GM08714 (cell line): ENCODE measurements at regions not wholly inside any gene's neighbourhood (a gene's known extent, or its start where the extent isn't known, plus 50 kb on each side); places are given as distances from the start of the nearest gene placed in this dataset.

Experiments
- H3K4me3 ChIP-seq: fragments of 200-500 bp; sonication (Bioruptor generic); 2 replicates; pipeline ENCODE4 v1.5.1; 2014; ENCODE audit warnings: mild to moderate bottlenecking, low read length, inconsistent platforms
- ZNF274 ChIP-seq: IDR thresholded peaks from 2 replicates; pipeline ENCODE4 v1.6.1; 2012; ENCODE audit warnings: mild to moderate bottlenecking, low read depth, low read length

- no peak for TF ChIP-seq ZNF274
- H3K4me3 ChIP-seq = no peak overlapping the region
Measured at GRCh38 chr10:128812000-128812399, 655.0 kb upstream of the MGMT start.

- no peak for TF ChIP-seq ZNF274
- H3K4me3 ChIP-seq = no peak overlapping the region
Measured at GRCh38 chr10:128813574-128813973, 653.5 kb upstream of the MGMT start.

- no peak for TF ChIP-seq ZNF274
- no peak overlapping the region for H3K4me3 ChIP-seq
Measured at GRCh38 chr10:128814024-128814423, 653.0 kb upstream of the MGMT start.

- TF ChIP-seq ZNF274 = no peak
Measured at GRCh38 chr10:128814782-128815181, 652.3 kb upstream of the MGMT start.

DNA sequence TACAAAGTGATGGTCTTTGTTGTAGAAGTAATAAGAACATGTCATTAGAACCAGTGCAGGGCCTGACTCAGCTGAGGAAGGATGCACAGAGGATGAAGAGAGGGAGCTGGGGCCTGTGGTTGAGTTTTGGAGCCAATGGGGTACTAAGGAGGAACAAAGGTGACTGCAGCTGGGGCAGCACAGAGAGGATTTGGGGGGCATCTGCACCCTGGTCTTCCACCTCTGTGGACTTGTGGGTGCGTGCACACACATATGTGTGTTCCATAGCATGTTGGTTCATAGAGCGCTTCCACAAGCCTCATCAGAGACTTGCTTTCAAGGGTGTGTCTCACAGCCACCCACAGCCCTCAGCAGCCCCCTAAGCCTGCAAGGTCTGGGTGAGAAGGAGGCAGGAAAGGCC lies 650.3 kb upstream of the MGMT start:
- no peak for TF ChIP-seq ZNF274

More at GRCh38 chr10:128814782-128815181, 652.3 kb upstream of the MGMT start:
- no peak overlapping the region for H3K4me3 ChIP-seq

DNA sequence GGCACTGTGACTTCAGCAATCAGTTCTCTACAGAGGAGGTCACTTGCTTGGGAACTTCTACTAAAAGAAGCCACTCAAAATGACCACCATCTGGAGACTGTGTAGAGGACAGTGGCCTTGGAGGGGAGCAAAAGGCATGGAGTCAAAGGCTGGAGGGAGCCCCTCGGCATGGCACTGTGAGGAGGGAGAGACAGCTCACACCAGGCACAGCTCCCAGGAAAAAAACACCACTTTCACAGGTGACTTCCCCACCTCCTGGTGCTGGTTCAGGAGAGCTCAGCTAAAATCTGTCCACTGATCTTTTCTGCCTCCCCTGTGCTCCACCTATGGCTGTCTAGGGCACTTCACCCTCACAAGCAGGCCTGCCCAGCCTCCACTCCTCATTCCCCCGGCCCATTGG lies 649.4 kb upstream of the MGMT start:
- H3K4me3 ChIP-seq = no peak overlapping the region
- no peak for TF ChIP-seq ZNF274

More for the DNA sequence above, 650.3 kb upstream of the MGMT start:
- no peak overlapping the region for H3K4me3 ChIP-seq

DNA sequence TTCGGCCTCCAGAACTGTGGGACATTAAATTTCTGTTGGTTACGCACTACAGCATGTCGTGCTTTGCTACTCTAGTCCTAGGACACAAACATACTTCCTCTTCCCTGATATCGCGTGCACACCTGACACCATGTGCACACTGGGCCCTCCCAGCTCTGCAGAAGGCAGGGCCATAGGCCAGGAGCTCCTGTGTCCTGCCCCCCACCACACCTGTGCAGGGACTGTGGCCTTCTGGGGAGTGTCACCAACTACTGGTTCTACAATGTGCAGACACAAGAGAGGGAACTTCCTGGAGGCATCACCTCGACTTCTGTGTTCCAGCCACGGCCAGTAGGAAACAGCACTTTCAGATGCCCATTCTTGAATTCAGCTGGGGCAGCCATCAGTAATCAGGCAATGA lies 646.4 kb upstream of the MGMT start:
- H3K4me3 ChIP-seq = no peak overlapping the region
- TF ChIP-seq ZNF274 = no peak

- TF ChIP-seq ZNF274 = no peak
- no peak overlapping the region for H3K4me3 ChIP-seq
Measured at GRCh38 chr10:128823201-128823600, 643.8 kb upstream of the MGMT start.

DNA sequence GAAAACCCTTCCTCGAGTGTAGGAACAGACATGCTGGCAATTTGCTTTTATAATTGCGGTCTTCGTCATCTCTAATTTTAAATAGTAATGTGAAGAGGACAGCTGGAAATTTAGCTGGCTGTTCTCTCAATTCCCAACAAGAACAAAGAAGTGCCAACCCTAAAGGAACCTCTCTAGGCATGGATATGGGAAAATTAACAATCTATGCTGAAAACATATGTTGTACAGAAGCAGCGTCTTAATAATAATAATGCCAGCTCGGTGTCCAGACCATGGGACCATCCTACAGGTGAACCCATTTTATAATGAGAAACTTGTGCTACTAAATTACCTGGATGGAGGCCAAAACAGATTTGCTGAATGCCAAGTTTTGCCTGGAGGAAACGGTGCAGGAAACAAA lies 641.4 kb upstream of the MGMT start:
- H3K4me3 ChIP-seq = no peak overlapping the region

GRCh38 chr10:128833671-128834070 lies 633.4 kb upstream of the MGMT start:
- TF ChIP-seq ZNF274 = no peak
- H3K4me3 ChIP-seq = no peak overlapping the region

More for the DNA sequence above, 641.4 kb upstream of the MGMT start:
- no peak for TF ChIP-seq ZNF274

DNA sequence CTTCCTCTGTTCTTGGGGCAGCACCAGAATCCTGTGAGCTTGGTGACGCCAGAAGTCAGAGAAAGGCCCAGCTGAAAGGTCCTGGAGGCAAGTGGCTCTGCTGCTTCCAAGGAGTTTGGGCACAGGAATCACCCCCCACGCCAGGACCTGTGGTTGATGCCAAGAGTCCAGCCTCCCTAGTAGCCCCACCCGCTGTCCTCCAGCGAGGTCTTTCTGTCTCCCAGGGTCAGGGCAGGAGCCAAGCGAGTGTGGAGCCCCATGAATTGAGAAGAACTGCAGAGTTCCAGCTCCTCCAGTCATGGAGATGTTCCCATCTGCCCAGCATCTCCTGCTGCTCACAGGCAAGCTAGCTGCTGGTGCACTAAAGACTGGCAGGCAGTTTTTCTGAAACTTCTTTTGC lies 631.7 kb upstream of the MGMT start:
- TF ChIP-seq ZNF274 = no peak

GRCh38 chr10:128837478-128837877 lies 629.6 kb upstream of the MGMT start:
- TF ChIP-seq ZNF274 = no peak
- no peak overlapping the region for H3K4me3 ChIP-seq

More for the DNA sequence above, 631.7 kb upstream of the MGMT start:
- no peak overlapping the region for H3K4me3 ChIP-seq

DNA sequence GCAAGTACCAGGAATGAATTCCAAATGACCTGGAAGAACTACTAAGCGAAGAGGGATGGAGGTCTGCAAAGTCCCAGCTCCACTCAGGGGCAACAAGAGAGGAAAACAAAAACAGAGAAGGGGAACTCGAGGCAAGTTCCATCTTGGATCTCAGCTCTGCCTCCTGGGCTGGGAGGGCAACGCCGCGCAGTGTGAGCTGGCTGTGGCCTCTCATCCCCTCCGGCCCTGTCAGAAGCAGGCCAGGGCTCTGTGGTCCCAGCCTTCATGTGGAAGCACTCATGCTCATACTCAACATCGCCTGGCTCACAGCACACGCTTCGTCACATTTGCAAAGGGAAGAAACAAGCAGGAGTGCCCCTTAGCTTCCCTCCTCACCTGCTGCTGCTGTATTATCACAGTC lies 627.9 kb upstream of the MGMT start:
- H3K4me3 ChIP-seq = no peak overlapping the region
- TF ChIP-seq ZNF274 = no peak

DNA sequence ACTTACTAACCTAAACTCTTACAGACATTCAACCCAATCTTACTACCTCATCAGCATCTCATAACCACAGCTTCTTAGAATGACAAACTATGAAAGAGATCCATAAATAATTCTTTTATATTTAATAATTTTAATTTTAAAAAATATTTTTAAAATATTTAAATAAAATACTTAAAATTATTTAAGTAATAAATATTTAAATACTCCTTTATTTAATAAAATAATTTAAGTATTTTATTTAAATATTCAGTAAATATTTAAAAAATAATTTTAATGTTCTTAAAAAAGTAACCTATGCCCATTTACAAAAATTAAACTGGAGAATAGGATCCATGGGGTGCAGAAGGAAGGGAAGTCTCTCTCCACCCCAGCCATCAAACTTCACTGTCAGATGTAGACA lies 627.3 kb upstream of the MGMT start:
- no peak overlapping the region for H3K4me3 ChIP-seq
- no peak for TF ChIP-seq ZNF274

DNA sequence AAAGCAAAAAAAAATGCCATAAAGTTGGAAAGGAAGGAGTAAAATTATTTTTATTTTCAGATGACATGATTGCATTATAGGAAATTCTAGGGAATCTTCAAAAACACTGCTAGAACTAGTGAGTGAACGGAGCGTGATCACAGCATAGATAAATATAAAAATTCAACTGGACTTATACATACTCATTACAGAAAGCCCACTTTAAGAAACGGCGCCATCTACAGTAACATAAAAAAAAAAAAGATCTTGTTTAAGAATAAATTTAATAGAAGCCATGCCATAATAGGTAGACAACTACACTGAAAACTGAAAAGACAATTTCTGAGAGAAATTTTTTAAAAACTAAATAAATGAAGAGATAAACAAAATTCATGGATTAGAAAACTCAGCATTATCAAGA lies 623.1 kb upstream of the MGMT start:
- H3K4me3 ChIP-seq = no peak overlapping the region
- no peak for TF ChIP-seq ZNF274

DNA sequence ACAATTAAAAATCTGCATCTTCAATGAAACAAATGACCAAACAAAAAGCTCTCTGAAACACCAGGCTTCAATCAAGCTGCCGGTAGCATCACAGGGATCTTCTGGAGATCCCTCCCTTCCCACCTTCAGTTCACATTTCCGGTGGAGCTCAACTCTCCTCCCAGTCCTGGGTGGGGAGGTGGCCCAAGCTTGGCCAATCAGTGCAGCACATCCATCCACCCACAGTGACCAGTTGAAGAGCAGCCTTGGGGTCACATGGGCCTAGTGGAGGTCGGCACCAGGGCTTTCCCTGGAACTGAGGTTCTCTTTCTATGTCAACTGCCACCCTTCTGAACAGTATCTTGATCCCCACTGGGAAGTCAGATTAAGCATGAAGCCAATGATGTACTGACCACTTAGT lies 620.1 kb upstream of the MGMT start:
- H3K4me3 ChIP-seq = no peak overlapping the region
- TF ChIP-seq ZNF274 = no peak
